ENCODE measurements at regions not wholly inside any gene's neighbourhood (a gene's known extent, or its start where the extent isn't known, plus 50 kb on each side); places are given as distances from the start of the nearest gene placed in this dataset.

- ATAC-seq, result no peak
Measured at GRCh38 chr2:154620471-154620870, 78.0 kb upstream of the KCNJ3 start.

GRCh38 chr2:154623819-154624218 lies 74.7 kb upstream of the KCNJ3 start:
- peak; percentile 59 to 80 for ATAC-seq
- 18% methylated on average over 3 of the region's 3 CpGs for WGBS

More at GRCh38 chr2:154620471-154620870, 78.0 kb upstream of the KCNJ3 start:
- Histone ChIP-seq H3K4me3 (ENCODE audit: low read length) (no peak overlapping the region), H3K27me3 (ENCODE audit: control insufficient read depth, insufficient read depth) (no peaks in the 10 kb centered on the region), H3K4me1 (ENCODE audit: control insufficient read depth, insufficient read depth, low read length) (no peaks in the 10 kb centered on the region), H3K27ac (ENCODE audit: low read length) (no peak overlapping the region), H3K9me3 (ENCODE audit: control insufficient read depth, low read length) (no peaks in the 10 kb centered on the region)
- intact Hi-C loops (cut with DNase I), result loop anchor here in 1 of 4 donors (10.0 kb wide), 1 partner anchor 166 kb away; no protein-coding TSS in a partner anchor
- WGBS, result 88% methylated on average over 5 of the region's 5 CpGs
- DNase-seq, result no peak

GRCh38 chr2:154637456-154637855 lies 61.0 kb upstream of the KCNJ3 start:
- DNase-seq (no peak), ATAC-seq (no peak)
- H3K4me3 ChIP-seq (ENCODE audit: low read length), result no peak overlapping the region
- no peaks in the 10 kb centered on the region for H3K27me3 ChIP-seq (ENCODE audit: control insufficient read depth, insufficient read depth)
- H3K4me1 ChIP-seq (ENCODE audit: control insufficient read depth, insufficient read depth, low read length), result no peaks in the 10 kb centered on the region
- no peaks in the 10 kb centered on the region for H3K9me3 ChIP-seq (ENCODE audit: control insufficient read depth, low read length)
- H3K27ac ChIP-seq (ENCODE audit: low read length), result no peak overlapping the region
- intact Hi-C loops (cut with DNase I), result loop anchor here in 1 of 4 donors (5.0 kb wide), 1 partner anchor 60 kb away; the partner anchor contains the start of gene KCNJ3

More at GRCh38 chr2:154623819-154624218, 74.7 kb upstream of the KCNJ3 start:
- intact Hi-C loops (cut with DNase I), result loop anchor here in 1 of 4 donors (10.0 kb wide), 1 partner anchor 169 kb away; no protein-coding TSS in a partner anchor
- Histone ChIP-seq H3K27ac (ENCODE audit: low read length) (no peak overlapping the region), H3K4me3 (ENCODE audit: low read length) (no peak overlapping the region), H3K9me3 (ENCODE audit: control insufficient read depth, low read length) (no peaks in the 10 kb centered on the region), H3K27me3 (ENCODE audit: control insufficient read depth, insufficient read depth) (no peaks in the 10 kb centered on the region), H3K4me1 (ENCODE audit: control insufficient read depth, insufficient read depth, low read length) (no peaks in the 10 kb centered on the region)
- DNase-seq, result peak in 1 of 3 donors; percentile 52

- ATAC-seq, result peak; percentile 70 to 89
- no peaks in the 10 kb centered on the region for H3K9me3 ChIP-seq (ENCODE audit: control insufficient read depth, low read length)
Measured at GRCh38 chr2:154638783-154639182, 59.7 kb upstream of the KCNJ3 start.

GRCh38 chr2:154640000-154640399 lies 58.5 kb upstream of the KCNJ3 start:
- intact Hi-C loops (cut with DNase I), result loop anchor here in 1 of 4 donors (5.0 kb wide), 1 partner anchor 57 kb away; the partner anchor contains the start of gene KCNJ3
- no peaks in the 10 kb centered on the region for H3K27me3 ChIP-seq (ENCODE audit: control insufficient read depth, insufficient read depth)
- H3K9me3 ChIP-seq (ENCODE audit: control insufficient read depth, low read length), result no peaks in the 10 kb centered on the region
- ATAC-seq, result no peak
- WGBS, result 75% methylated on average over 3 of the region's 3 CpGs
- no peak overlapping the region for H3K27ac ChIP-seq (ENCODE audit: low read length)
- H3K4me1 ChIP-seq (ENCODE audit: control insufficient read depth, insufficient read depth, low read length), result no peaks in the 10 kb centered on the region
- no peak overlapping the region for H3K4me3 ChIP-seq (ENCODE audit: low read length)
- no peak for DNase-seq

More at GRCh38 chr2:154638783-154639182, 59.7 kb upstream of the KCNJ3 start:
- H3K4me3 ChIP-seq (ENCODE audit: low read length), result no peak overlapping the region
- WGBS, result 28% methylated on average over 1 of the region's 1 CpG
- H3K4me1 ChIP-seq (ENCODE audit: control insufficient read depth, insufficient read depth, low read length), result no peaks in the 10 kb centered on the region
- intact Hi-C loops (cut with DNase I), result loop anchor here in 1 of 4 donors (5.0 kb wide), 1 partner anchor 59 kb away; the partner anchor contains the start of gene KCNJ3
- no peak for DNase-seq
- H3K27ac ChIP-seq (ENCODE audit: low read length), result peak overlapping the region; percentile 58
- H3K27me3 ChIP-seq (ENCODE audit: control insufficient read depth, insufficient read depth), result no peaks in the 10 kb centered on the region

All from right cardiac atrium (tissue), 5 donors.